Naive thymus-derived CD8-positive, alpha-beta T cell (primary cell): ENCODE measurements at regions not wholly inside any gene's neighbourhood (a gene's known extent, or its start where the extent isn't known, plus 50 kb on each side); places are given as distances from the start of the nearest gene placed in this dataset.

Experiments used
- ATAC-seq, 2 donors: fragments of 150-1000 bp; cut with Tn5 transposase in 1 of 2; sonication (Bioruptor Pico), chemical (Tn5 transposase) in 1 of 2; 1 replicate in 1 of 2; 2 replicates in 1 of 2; pipeline ENCODE4 v1.10.0; 2021; ENCODE audit warnings: mild to moderate bottlenecking in 2 of 2, moderate library complexity in 2 of 2
- POLR2A ChIA-PET: fragments of 350-600 bp; sonication (Branson Sonifier 250); formaldehyde crosslinking; loops from one replicate; lab custom pipeline; 2021; ENCODE audit warnings: antibody characterized with exemption; lab: Charles Lee
- DNase-seq, 10 donors: peaks; one replicate each; pipeline versions ENCODE4 v3.0.0 to v3.0.0-alpha.2; 2020 to 2022
- H3K27ac Mint-ChIP-seq, 10 donors: one replicate each; pipeline ENCODE4 v1.8.0; 2020 to 2022; ENCODE audit warnings: mild to moderate bottlenecking in 10 of 10, mixed read lengths in 10 of 10, moderate library complexity in 4 of 10, inconsistent platforms in 1 of 10
- H3K27me3 Mint-ChIP-seq, 5 donors: one replicate each; pipeline ENCODE4 v1.8.0; 2021 to 2022; ENCODE audit warnings: mixed read lengths in 5 of 5
- H3K36me3 Mint-ChIP-seq, 3 donors: one replicate each; pipeline ENCODE4 v1.8.0; 2020 to 2022; ENCODE audit warnings: mixed read lengths in 3 of 3, mild to moderate bottlenecking in 2 of 3, inconsistent platforms in 1 of 3
- H3K4me1 Mint-ChIP-seq, 4 donors: one replicate each; pipeline ENCODE4 v1.8.0; 2021 to 2022; ENCODE audit warnings: mixed read lengths in 4 of 4
- H3K4me3 Mint-ChIP-seq, 10 donors: one replicate each; pipeline ENCODE4 v1.8.0; 2020 to 2022; ENCODE audit warnings: mild to moderate bottlenecking in 10 of 10, mixed read lengths in 10 of 10, moderate library complexity in 6 of 10, inconsistent platforms in 1 of 10
- H3K9me3 Mint-ChIP-seq, 9 donors: one replicate each; pipeline ENCODE4 v1.8.0; 2020 to 2022; ENCODE audit warnings: mixed read lengths in 9 of 9, mild to moderate bottlenecking in 3 of 9, inconsistent platforms in 1 of 9, moderate library complexity in 1 of 9

GRCh38 chr6:113489952-113490746 lies 367.0 kb upstream of the MARCKS start:
- no peak for ATAC-seq
- Mint-ChIP-seq H3K4me3 (no peak overlapping the region), H3K4me1 (no peaks in the 10 kb centered on the region), H3K27ac (no peak overlapping the region), H3K9me3 (no peaks in the 10 kb centered on the region), H3K36me3 (no peaks in the 10 kb centered on the region), H3K27me3 (peaks cover 0 to 4% (median 2%) of the 10 kb centered on the region in 5 donors)
- no peak for DNase-seq
- POLR2A ChIA-PET, result no interaction called here

DNA sequence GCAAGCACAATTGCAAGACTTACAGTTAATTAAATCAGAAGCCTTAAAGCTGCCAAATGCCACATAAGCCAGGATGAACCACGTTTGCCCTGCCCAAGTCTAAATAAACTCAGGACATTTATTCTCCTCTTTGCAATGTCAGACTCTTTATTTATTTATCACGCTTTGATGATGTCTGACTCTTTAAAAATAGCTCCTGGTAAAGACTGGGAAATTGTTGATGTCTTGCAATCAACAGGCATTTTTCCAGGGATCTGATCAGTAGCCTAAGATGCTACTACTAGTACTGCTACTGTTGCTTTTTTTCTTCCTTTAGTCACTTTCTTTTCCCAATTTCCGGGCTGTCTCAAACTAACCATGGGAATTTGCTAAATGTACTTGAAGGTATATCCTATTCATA lies 365.8 kb upstream of the MARCKS start:
- Mint-ChIP-seq H3K27me3 (peaks cover 0 to 3% (median 2%) of the 10 kb centered on the region in 5 donors), H3K4me1 (no peaks in the 10 kb centered on the region), H3K9me3 (no peaks in the 10 kb centered on the region), H3K36me3 (no peaks in the 10 kb centered on the region), H3K27ac (no peak overlapping the region), H3K4me3 (no peak overlapping the region)
- ATAC-seq, result no peak
- POLR2A ChIA-PET, result no interaction called here
- no peak for DNase-seq

DNA sequence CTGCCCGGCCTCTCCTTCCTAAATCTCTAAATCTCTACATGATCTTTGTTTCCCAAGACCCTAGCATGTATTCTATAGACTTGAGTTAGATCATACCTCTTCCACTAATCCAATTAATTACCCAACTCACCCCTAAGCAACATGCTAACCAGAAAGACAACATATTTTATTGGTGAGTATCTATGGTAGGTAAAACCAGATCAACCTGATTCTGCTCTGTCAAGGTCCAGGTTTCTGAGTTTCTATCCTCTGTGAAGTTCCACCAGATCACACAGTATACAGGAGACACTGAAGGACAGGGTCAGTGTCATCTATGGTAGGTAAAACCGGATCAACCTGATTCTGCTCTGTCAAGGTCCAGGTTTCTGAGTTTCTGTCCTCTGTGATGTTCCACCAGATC lies 363.2 kb upstream of the MARCKS start:
- ATAC-seq, result no peak
- no peaks in the 10 kb centered on the region for H3K9me3 Mint-ChIP-seq
- H3K4me3 Mint-ChIP-seq, result no peak overlapping the region
- no peaks in the 10 kb centered on the region for H3K36me3 Mint-ChIP-seq
- POLR2A ChIA-PET, result no interaction called here
- DNase-seq, result no peak
- H3K4me1 Mint-ChIP-seq, result no peaks in the 10 kb centered on the region
- H3K27me3 Mint-ChIP-seq, result no peaks in the 10 kb centered on the region
- H3K27ac Mint-ChIP-seq, result no peak overlapping the region

DNA sequence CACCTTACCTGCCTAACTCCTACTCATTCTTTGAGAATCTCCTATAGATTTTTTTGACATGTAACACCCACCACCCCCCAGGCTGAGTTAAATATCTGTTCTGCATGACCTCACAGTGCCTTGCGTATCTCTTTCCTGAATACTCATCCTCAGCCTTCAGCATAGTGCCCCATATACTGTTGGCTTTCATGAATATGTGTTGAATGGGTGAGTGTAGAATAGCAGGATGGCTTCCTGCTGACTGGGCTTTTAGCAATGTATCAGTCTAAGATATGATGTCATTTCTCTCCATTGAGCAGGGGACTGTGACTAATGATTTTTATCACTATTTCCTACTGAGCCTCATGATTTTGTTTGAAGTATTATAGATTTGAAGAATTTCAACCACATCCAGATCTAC lies 361.6 kb upstream of the MARCKS start:
- POLR2A ChIA-PET, result no interaction called here
- no peak overlapping the region for H3K27ac Mint-ChIP-seq
- H3K27me3 Mint-ChIP-seq, result no peaks in the 10 kb centered on the region
- peaks cover 0 to 10% (median 0%) of the 10 kb centered on the region in 9 donors for H3K9me3 Mint-ChIP-seq
- no peak overlapping the region for H3K4me3 Mint-ChIP-seq
- no peaks in the 10 kb centered on the region for H3K4me1 Mint-ChIP-seq
- no peak for DNase-seq
- no peaks in the 10 kb centered on the region for H3K36me3 Mint-ChIP-seq
- no peak for ATAC-seq

GRCh38 chr6:113496166-113496565 lies 361.0 kb upstream of the MARCKS start:
- no peak for ATAC-seq
- POLR2A ChIA-PET, result no interaction called here
- no peak overlapping the region for H3K27ac Mint-ChIP-seq
- DNase-seq, result no peak
- no peaks in the 10 kb centered on the region for H3K4me1 Mint-ChIP-seq
- H3K9me3 Mint-ChIP-seq, result peaks cover 0 to 12% (median 0%) of the 10 kb centered on the region in 9 donors
- no peak overlapping the region for H3K4me3 Mint-ChIP-seq
- no peaks in the 10 kb centered on the region for H3K27me3 Mint-ChIP-seq
- no peaks in the 10 kb centered on the region for H3K36me3 Mint-ChIP-seq

DNA sequence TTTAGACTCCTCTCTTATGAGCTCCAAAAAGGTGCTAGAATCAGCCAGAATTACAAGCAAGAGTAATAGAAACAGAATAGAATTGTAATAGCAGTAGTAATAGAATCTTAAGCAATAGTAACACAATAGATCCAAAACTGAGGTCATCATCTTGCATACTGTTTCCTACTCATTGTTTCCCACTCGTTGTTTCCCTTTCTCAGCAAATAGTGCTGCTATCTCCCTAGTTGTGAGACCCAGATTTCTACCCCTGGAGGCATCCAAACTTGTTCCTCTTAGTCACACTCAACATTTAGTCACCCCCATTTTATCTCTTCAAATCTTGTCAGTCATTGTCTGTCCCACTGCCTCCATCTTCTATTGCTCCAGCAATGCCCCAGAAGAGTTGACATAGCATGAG lies 356.9 kb upstream of the MARCKS start:
- Mint-ChIP-seq H3K9me3 (peaks cover 0 to 12% (median 0%) of the 10 kb centered on the region in 9 donors), H3K4me1 (no peaks in the 10 kb centered on the region), H3K36me3 (no peaks in the 10 kb centered on the region), H3K4me3 (no peak overlapping the region), H3K27me3 (peaks cover 0 to 3% (median 0%) of the 10 kb centered on the region in 5 donors), H3K27ac (no peak overlapping the region)
- POLR2A ChIA-PET, result no interaction called here
- ATAC-seq, result no peak
- DNase-seq, result no peak

DNA sequence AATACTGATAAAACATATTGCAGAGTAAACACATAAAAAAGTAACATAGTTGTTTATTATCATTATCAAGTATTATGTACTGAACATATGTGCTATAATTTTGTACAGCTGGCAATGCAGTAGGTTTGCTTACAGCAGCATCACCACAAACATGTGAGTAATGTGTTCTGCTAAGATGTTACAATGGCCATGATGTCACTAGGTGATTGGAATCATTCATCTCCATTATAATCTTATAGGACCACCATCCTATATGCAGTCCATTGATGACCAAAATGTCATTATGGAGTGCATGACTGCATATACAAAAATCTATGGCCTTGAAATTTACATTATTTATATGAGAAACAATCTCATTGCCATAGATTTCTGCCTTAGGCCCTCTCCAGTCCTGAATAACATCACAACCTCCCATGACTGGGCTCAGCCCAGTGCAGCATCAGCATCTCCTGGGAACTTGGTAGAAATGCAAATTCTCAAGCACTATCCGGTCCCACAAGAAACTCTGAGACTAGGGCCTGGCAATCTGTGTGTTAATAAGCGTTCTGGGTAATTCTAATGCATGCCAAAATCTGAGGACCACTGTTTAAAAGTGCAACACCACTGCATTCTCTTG lies 352.0 kb upstream of the MARCKS start:
- DNase-seq (no peak), ATAC-seq (no peak)
- H3K9me3 Mint-ChIP-seq, result peaks cover 0 to 6% (median 0%) of the 10 kb centered on the region in 9 donors
- POLR2A ChIA-PET, result no interaction called here
- H3K36me3 Mint-ChIP-seq, result no peaks in the 10 kb centered on the region
- H3K4me1 Mint-ChIP-seq, result no peaks in the 10 kb centered on the region
- peaks cover 0 to 9% (median 3%) of the 10 kb centered on the region in 5 donors for H3K27me3 Mint-ChIP-seq
- H3K27ac Mint-ChIP-seq, result no peak overlapping the region
- H3K4me3 Mint-ChIP-seq, result no peak overlapping the region

- POLR2A ChIA-PET, result no interaction called here
- no peak for DNase-seq
- H3K4me1 Mint-ChIP-seq, result no peaks in the 10 kb centered on the region
- peaks cover 0 to 11% (median 0%) of the 10 kb centered on the region in 9 donors for H3K9me3 Mint-ChIP-seq
- H3K27ac Mint-ChIP-seq, result no peak overlapping the region
- H3K36me3 Mint-ChIP-seq, result no peaks in the 10 kb centered on the region
- peaks cover 0 to 9% (median 3%) of the 10 kb centered on the region in 5 donors for H3K27me3 Mint-ChIP-seq
- no peak for ATAC-seq
- no peak overlapping the region for H3K4me3 Mint-ChIP-seq
Measured at GRCh38 chr6:113508249-113508648, 348.9 kb upstream of the MARCKS start.

GRCh38 chr6:113511100-113511499 lies 346.0 kb upstream of the MARCKS start:
- Mint-ChIP-seq H3K4me3 (no peak overlapping the region), H3K27me3 (peaks cover 0 to 10% (median 4%) of the 10 kb centered on the region in 5 donors)
- POLR2A ChIA-PET, result no interaction called here

DNA sequence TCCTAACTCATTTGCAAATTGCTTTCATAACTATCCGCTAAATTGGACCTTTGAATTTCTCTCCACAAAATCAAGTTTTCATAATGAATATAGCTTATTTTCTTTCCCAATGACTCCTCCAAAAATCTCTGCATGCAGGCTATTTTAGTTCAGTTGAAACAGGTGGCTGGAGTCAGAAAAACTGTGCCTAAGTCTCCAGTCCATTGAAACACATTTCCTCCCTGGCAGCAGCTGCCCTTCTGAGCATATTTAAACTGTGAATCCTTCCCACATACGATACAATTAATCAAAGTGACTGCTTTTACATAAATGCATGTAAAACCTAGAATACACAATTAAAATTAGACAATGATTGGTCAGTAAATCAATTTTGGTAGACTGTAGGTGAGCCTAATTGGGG lies 344.6 kb upstream of the MARCKS start:
- H3K4me1 Mint-ChIP-seq, result no peaks in the 10 kb centered on the region
- H3K36me3 Mint-ChIP-seq, result no peaks in the 10 kb centered on the region
- peaks cover 0 to 11% (median 0%) of the 10 kb centered on the region in 9 donors for H3K9me3 Mint-ChIP-seq
- ATAC-seq, result no peak
- no peak overlapping the region for H3K27ac Mint-ChIP-seq
- no peak overlapping the region for H3K4me3 Mint-ChIP-seq
- peaks cover 0 to 13% (median 4%) of the 10 kb centered on the region in 5 donors for H3K27me3 Mint-ChIP-seq
- DNase-seq, result no peak
- POLR2A ChIA-PET, result no interaction called here

More at GRCh38 chr6:113511100-113511499, 346.0 kb upstream of the MARCKS start:
- DNase-seq (no peak), ATAC-seq (no peak)
- no peaks in the 10 kb centered on the region for H3K4me1 Mint-ChIP-seq
- no peaks in the 10 kb centered on the region for H3K36me3 Mint-ChIP-seq
- peaks cover 0 to 11% (median 0%) of the 10 kb centered on the region in 9 donors for H3K9me3 Mint-ChIP-seq
- no peak overlapping the region for H3K27ac Mint-ChIP-seq

- DNase-seq, result no peak
- no peak for ATAC-seq
- POLR2A ChIA-PET, result no interaction called here
- H3K36me3 Mint-ChIP-seq, result no peaks in the 10 kb centered on the region
- H3K27ac Mint-ChIP-seq, result no peak overlapping the region
- no peaks in the 10 kb centered on the region for H3K4me1 Mint-ChIP-seq
- no peak overlapping the region for H3K4me3 Mint-ChIP-seq
- H3K9me3 Mint-ChIP-seq, result peaks cover 0 to 11% (median 0%) of the 10 kb centered on the region in 9 donors
- peaks cover 0 to 13% (median 4%) of the 10 kb centered on the region in 5 donors for H3K27me3 Mint-ChIP-seq
Measured at GRCh38 chr6:113513086-113513485, 344.1 kb upstream of the MARCKS start.

- POLR2A ChIA-PET, result no interaction called here
- Mint-ChIP-seq H3K27me3 (peaks cover 0 to 6% (median 0%) of the 10 kb centered on the region in 5 donors), H3K4me1 (no peaks in the 10 kb centered on the region), H3K4me3 (no peak overlapping the region), H3K9me3 (no peaks in the 10 kb centered on the region), H3K27ac (no peak overlapping the region), H3K36me3 (no peaks in the 10 kb centered on the region)
- ATAC-seq (no peak), DNase-seq (no peak)
Measured at GRCh38 chr6:113522376-113522775, 334.8 kb upstream of the MARCKS start.

DNA sequence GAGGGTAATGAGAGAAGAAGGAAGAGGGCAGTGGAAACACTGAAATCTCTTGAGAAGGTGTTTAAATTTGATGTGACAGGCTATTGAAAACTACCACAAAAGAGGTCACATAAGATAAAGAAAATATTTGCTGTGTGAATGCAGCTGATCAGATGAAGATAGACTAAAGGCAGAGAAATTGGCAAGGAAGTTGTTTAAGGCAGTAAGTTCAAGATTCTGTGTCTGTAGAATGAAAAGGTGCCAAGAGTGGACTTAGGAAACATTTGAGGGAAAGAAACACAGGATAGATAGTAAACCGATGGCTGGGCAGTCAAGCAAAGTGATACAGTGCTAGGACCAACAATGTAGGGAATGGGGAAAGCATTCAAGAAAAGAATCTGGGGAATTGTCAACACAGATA lies 332.3 kb upstream of the MARCKS start:
- H3K4me3 Mint-ChIP-seq, result no peak overlapping the region
- no peaks in the 10 kb centered on the region for H3K9me3 Mint-ChIP-seq
- H3K27me3 Mint-ChIP-seq, result peaks cover 0 to 9% (median 2%) of the 10 kb centered on the region in 5 donors

More for the DNA sequence above, 332.3 kb upstream of the MARCKS start:
- Mint-ChIP-seq H3K36me3 (no peaks in the 10 kb centered on the region), H3K4me1 (no peaks in the 10 kb centered on the region), H3K27ac (no peak overlapping the region)
- DNase-seq (no peak), ATAC-seq (no peak)
- POLR2A ChIA-PET, result no interaction called here
